ENCODE measurements at regions not wholly inside any gene's neighbourhood (a gene's known extent, or its start where the extent isn't known, plus 50 kb on each side); places are given as distances from the start of the nearest gene placed in this dataset.

- no peak for DNase-seq (ENCODE audit: low read depth)
Observed at GRCh38 chr4:182143086-182143821, 99.9 kb upstream of the TENM3 start.

- no peak for DNase-seq (ENCODE audit: low read depth)
Observed at GRCh38 chr4:182143822-182144625, 99.2 kb upstream of the TENM3 start.

- no peak for DNase-seq (ENCODE audit: low read depth)
Observed at GRCh38 chr4:182144626-182145333, 98.4 kb upstream of the TENM3 start.

- no peak for DNase-seq (ENCODE audit: low read depth)
Observed at GRCh38 chr4:182145334-182145905, 97.8 kb upstream of the TENM3 start.

DNA sequence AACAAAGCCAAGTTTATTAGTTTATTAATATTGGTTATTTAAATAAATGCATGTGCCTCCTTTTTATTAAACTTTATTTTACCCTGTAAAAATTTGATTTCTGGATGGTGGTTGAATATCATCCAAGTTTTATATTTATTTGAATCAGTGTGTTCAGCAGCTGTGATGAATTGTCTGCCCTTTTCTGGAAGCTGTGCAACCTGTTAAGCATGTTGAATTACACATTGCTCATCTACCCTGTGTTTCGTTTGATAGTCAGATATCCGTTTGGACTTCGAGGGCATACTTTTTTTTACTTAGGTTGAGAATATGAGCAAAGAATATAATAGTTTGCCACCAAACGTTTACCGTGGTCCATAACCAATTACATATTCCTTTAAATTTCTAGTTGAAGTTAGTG is 95.8 kb upstream of the TENM3 start:
- DNase-seq (ENCODE audit: low read depth) = no peak

DNA sequence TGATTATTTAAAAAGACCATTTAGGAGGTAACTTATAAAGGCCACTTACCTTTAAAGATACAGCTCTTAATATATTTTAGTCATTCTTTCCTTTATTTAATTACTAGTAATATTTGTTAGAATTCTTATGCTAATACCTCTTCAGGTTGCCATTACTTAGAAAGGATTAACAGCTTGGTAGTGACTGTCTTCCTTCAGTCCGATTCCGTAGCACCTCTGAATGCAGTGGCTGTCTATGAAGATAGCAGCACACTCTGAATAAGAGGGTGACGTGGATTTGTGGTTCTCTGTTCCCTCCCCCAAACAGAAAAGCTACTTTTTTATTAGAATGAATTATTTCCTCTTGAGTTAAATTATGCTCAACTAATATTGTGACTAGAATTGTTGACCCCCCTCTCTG is 92.6 kb upstream of the TENM3 start:
- no peak for DNase-seq (ENCODE audit: low read depth)

- no peak for DNase-seq (ENCODE audit: low read depth)
Observed at GRCh38 chr4:182155806-182156205, 87.4 kb upstream of the TENM3 start.

GRCh38 chr4:182163180-182163579 is 80.0 kb upstream of the TENM3 start:
- DNase-seq (ENCODE audit: low read depth) = no peak

- no peak for DNase-seq (ENCODE audit: low read depth)
Observed at GRCh38 chr4:182169572-182169971, 73.6 kb upstream of the TENM3 start.

- no peak for DNase-seq (ENCODE audit: low read depth)
Observed at GRCh38 chr4:182169987-182170386, 73.2 kb upstream of the TENM3 start.

DNA sequence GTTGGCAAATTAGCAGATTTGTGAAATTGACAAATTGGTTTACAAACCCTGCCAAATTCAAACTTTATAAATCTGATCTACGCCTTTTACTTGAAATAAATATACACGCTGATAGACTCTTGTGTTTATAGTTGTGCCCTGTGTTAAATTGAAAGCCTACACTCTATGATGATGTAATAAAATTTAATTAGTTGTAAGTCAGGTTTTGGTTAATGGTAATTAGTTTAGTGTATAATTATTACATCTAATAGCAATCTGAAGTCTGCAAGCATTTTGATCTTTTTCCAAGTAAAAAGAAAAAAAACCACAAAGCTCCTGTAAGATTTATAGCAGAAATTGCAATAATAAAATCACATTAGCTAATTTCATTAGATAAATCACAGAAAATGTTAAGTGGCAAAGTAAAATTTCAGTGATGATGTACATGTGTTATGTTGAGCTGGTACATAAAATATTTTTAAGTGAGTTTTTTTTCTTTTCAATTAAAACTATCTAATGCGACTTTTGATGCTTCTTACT is 72.7 kb upstream of the TENM3 start:
- no peak for DNase-seq (ENCODE audit: low read depth)

GRCh38 chr4:182174979-182175378 is 68.2 kb upstream of the TENM3 start:
- no peak for DNase-seq (ENCODE audit: low read depth)

- no peak for DNase-seq (ENCODE audit: low read depth)
Observed at GRCh38 chr4:182175788-182176519, 67.2 kb upstream of the TENM3 start.

GRCh38 chr4:182177166-182177565 is 66.0 kb upstream of the TENM3 start:
- no peak for DNase-seq (ENCODE audit: low read depth)

DNA sequence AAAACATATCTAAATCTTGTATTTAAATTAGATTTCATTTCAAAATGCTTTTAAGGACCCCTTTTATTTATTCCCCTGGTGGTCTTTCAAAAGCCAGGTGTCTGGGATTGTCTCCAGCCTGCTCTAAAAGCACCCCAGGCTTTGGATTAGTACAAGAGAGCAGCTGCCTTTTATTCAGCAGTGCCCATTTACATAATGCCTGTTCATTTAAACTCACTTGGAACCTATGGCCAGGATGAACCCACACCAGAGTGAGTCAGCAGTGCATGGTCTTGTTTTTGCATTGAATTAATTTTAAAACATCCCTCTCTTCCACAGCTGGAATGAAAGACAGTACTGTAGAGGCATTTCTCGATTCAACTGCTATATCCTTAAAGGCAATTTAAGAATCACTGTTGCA is 64.1 kb upstream of the TENM3 start:
- DNase-seq (ENCODE audit: low read depth) = no peak

DNA sequence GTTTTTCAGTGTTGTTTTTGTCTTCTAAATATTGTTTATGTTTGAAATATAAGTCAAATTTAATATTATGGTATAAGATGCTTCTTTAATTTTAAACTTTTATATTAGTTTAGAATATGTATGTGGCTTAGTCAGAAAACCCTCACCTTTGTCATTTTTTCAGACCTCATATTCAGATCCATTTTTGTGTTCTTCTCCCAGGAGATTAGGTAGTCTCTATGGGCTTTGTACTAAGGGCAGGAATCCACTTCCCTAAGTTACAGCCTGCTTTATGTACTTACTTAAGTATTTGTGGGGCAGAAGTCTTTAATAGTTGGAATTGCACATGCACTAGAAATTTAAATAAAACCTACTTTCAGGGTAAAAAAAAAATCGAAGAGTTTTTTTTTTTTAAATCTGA is 63.5 kb upstream of the TENM3 start:
- no peak for DNase-seq (ENCODE audit: low read depth)

- no peak for DNase-seq (ENCODE audit: low read depth)
Observed at GRCh38 chr4:182185491-182185890, 57.7 kb upstream of the TENM3 start.

DNA sequence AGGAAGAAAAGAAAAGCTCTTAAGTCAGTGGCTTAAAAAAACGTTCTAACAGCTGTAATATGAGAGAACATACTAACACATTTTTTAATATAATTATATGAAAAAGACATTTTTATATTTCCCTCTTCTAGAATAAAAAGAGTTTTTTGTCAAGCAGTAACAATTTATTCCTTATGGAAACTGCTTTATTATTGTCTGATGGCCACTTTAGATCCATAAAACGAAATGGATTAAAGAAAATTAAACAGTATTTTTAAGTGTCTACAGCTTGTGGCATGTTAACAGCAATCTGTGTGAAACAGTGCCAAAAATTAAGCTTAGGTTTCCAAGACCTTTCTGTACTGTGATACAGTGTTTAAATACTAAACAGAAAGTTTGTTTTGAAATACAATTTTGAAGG is 55.5 kb upstream of the TENM3 start:
- DNase-seq (ENCODE audit: low read depth) = no peak

- DNase-seq (ENCODE audit: low read depth) = no peak
Observed at GRCh38 chr4:182188622-182189021, 54.6 kb upstream of the TENM3 start.

DNA sequence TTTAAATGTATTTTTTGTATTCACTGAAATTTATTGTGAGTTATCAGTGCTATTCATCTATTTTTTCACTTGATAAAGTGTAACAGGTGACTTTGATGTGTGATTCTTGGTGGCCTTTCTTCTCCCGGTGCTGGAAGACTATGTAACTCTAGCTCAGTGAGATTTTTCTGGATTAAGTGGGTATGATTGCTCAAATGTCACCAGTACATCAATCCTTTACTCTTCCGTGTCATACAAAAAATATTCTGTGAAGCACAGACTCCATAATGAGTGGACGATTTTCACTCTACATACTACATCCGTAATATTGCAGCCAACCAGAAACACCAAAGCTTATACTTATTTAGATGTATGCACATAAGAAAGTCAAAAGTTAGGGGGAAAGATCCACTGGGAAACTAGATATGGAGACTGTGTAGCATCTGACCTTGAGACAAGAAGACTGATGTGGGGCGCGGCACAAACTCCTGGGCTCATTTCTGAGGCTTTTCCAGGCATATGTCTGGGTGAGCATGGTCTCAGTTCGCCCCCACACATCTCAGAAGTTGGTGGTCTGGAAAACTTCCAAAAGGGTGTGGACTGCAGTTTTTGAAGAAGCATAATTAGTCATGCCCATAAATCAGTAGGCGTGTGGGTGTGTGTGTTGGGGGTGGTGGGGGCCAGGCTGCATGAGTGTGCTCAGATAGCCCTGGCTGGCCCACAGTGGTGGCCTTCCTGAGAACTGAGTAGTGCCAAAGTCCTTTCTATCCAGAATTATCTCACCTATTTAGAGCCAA is 53.9 kb upstream of the TENM3 start:
- DNase-seq (ENCODE audit: low read depth) = no peak

DNA sequence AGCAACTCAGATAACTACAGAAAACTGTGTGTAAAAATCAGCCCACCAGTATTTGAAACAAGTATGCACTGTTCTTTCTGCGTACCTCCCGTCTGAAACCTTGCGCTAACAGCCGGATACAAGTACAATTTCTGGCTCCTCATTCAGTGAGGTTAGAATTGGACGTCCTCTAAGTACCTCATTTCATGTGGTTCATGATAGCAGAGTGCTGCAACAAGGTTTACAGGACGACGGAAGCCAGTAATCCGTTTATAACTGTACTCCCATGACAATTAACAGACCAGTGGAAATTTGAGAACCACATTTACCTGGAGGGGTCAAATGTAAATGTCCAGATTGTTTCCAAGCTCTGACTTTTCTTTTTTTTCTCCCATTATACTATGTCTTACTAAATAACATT is 52.9 kb upstream of the TENM3 start:
- no peak for DNase-seq (ENCODE audit: low read depth)
